ENCODE measurements at regions not wholly inside any gene's neighbourhood (a gene's known extent, or its start where the extent isn't known, plus 50 kb on each side); places are given as distances from the start of the nearest gene placed in this dataset.

DNA sequence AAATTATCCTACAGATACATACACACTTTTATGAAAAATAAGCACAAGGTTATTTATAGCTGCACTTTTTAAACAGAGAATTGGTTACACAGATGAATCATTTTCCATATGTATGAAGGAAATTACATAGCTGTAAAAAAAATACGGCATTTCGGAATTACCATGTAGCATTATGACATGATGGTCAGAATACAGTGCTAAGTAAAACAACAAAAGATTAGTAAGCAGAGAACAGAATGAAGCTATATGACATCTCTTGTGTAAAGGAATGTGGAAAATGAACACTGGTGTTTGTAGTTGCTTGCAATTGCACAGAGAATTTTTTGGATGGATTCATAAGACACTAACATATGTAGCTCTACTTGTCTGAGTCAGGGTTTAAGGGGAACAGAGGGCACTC lies 1222.0 kb upstream of the PRKX start:
- in situ Hi-C loops (cut with MboI) (no loop called here), intact Hi-C loops (cut with micrococcal nuclease) (no loop called here)
- H3K9me3 ChIP-seq (replicated peaks; ENCODE audit: control insufficient read depth, insufficient read depth, low read depth, low read length): no peaks in the 10 kb centered on the region
- TF ChIP-seq NEUROD1 (IDR thresholded peaks at IDR 0.05; ENCODE audit: borderline replicate concordance, low read depth, low read length, partially characterized antibody): no peak
- TF ChIP-seq, protein P1, sequence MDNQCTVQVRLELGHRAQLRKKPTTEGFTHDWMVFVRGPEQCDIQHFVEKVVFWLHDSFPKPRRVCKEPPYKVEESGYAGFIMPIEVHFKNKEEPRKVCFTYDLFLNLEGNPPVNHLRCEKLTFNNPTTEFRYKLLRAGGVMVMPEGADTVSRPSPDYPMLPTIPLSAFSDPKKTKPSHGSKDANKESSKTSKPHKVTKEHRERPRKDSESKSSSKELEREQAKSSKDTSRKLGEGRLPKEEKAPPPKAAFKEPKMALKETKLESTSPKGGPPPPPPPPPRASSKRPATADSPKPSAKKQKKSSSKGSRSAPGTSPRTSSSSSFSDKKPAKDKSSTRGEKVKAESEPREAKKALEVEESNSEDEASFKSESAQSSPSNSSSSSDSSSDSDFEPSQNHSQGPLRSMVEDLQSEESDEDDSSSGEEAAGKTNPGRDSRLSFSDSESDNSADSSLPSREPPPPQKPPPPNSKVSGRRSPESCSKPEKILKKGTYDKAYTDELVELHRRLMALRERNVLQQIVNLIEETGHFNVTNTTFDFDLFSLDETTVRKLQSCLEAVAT (IDR thresholded peaks at IDR 0.05): no peak
- no peak for TF ChIP-seq BRD9 (IDR thresholded peaks at IDR 0.05; ENCODE audit: low read depth, partially characterized antibody)
- no peak for TF ChIP-seq ZNF644 (tag; IDR thresholded peaks at IDR 0.05; ENCODE audit: low read depth)
- TF ChIP-seq CREB3L1 (IDR thresholded peaks at IDR 0.05; ENCODE audit: borderline replicate concordance, low read depth): no peak
- no peak for TF ChIP-seq TCF7L2 (IDR thresholded peaks at IDR 0.05; ENCODE audit: low read depth, low read length)
- TF ChIP-seq, protein P2, sequence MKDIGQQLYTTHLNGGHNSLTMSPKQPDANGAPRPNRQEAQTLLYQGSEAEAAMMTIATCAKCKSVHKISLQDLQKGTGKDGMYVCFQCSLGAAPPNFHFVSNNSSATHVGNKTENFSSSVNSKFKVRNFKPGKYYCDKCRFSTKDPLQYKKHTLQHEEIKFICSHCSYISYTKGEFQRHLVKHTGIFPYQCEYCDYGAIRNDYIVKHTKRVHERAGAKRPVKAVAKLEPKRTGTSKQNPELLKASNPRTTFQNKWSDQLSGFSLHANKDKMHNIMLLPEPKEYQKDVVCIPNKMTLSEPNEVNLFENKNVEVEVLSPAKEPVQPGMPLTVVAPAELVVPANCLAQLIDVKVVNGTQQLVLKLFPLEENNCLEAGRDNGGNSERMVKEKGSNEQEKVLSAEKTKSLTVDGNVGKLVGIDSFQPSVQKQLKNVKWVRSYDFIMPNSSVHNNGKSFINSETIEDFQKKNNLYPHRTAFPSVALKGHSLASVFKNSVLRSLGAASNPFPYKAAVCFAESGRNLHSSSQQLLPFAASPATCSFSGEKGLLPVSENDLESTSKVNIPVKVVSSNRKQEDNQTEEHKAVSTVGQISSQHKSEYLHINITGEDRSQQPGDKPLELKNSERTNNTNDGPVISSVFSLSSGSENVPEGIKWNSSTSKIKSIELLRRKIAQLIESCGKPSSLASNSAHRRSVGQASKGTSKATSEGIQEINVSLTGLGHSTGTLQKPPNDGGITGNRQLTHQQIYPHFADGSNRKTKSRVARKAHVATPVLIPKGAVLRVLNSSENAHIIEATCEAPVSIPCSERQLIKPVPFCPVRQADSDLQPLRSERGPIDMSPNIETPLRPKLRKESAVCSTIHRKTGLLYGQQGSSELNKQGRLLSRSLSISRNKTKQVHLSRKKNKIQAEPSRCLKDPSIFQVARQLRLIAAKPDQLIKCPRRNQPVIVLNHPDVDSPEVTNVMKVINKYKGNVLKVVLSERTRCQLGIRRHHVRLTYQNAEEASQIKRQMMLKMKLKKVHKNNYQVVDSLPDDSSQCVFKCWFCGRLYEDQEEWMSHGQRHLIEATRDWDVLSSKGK (CRISPR knock-in tag; IDR thresholded peaks at IDR 0.05): no peak
- H3K4me2 ChIP-seq (ENCODE audit: insufficient read depth, low read length): no peak overlapping the region
- 0% methylated on average over 2 of the region's 2 CpGs for WGBS (ENCODE audit: insufficient coverage, low coverage, missing lambda C conversion rate)
- H3K9ac ChIP-seq (ENCODE audit: insufficient read depth in 1 of 2, low read depth in 2 of 2, low read length in 2 of 2): no peak overlapping the region
- no peaks in the 10 kb centered on the region for H3K27me3 ChIP-seq (ENCODE audit: control insufficient read depth in 2 of 2, insufficient read depth in 2 of 2, low read length in 2 of 2)
- no peaks in the 10 kb centered on the region for H3K79me2 ChIP-seq (ENCODE audit: control insufficient read depth, insufficient read depth, low read length)
- ATAC-seq (no peak), DNase-seq (ENCODE audit: extremely low read depth in 1 of 4, low spot score in 3 of 4) (no peak), FAIRE-seq (no peak)
- no peaks in the 10 kb centered on the region for H3K4me1 ChIP-seq (replicated peaks in 1 of 2; ENCODE audit: control insufficient read depth in 2 of 2, insufficient read depth in 2 of 2, low read length in 2 of 2)
- no peaks in the 10 kb centered on the region for H3K9me1 ChIP-seq (ENCODE audit: control insufficient read depth, insufficient read depth, low read length)
- H2AFZ ChIP-seq (ENCODE audit: low read depth, low read length): no peak overlapping the region
- ChIA-PET POLR2A (no interaction called here), CTCF (ENCODE audit: low intra/inter-chr PET ratio) (no interaction called here)
- H4K20me1 ChIP-seq (replicated peaks; ENCODE audit: control insufficient read depth, insufficient read depth, low read length): no peaks in the 10 kb centered on the region
- H3K27ac ChIP-seq (ENCODE audit: extremely low read depth, low read depth, low read length): no peak overlapping the region
- no peak overlapping the region for H3K4me3 ChIP-seq
- no peaks in the 10 kb centered on the region for H3K36me3 ChIP-seq (ENCODE audit: control insufficient read depth, insufficient read depth, low read length)
- no TSS peak for BruUV-seq (replicated peaks)
